Fibroblast of gingiva (primary cell): ENCODE measurements at regions not wholly inside any gene's neighbourhood (a gene's known extent, or its start where the extent isn't known, plus 50 kb on each side); places are given as distances from the start of the nearest gene placed in this dataset.

ENCODE experiments used
- DNase-seq: peaks from one replicate; pipeline ENCODE4 v3.0.0-alpha.2; 2011; ENCODE audit warnings: low read depth

- peak; percentile 76 for DNase-seq
These were observed 154.7 kb upstream of the HS6ST1 start for GRCh38 chr2:128473175-128474035.

DNA sequence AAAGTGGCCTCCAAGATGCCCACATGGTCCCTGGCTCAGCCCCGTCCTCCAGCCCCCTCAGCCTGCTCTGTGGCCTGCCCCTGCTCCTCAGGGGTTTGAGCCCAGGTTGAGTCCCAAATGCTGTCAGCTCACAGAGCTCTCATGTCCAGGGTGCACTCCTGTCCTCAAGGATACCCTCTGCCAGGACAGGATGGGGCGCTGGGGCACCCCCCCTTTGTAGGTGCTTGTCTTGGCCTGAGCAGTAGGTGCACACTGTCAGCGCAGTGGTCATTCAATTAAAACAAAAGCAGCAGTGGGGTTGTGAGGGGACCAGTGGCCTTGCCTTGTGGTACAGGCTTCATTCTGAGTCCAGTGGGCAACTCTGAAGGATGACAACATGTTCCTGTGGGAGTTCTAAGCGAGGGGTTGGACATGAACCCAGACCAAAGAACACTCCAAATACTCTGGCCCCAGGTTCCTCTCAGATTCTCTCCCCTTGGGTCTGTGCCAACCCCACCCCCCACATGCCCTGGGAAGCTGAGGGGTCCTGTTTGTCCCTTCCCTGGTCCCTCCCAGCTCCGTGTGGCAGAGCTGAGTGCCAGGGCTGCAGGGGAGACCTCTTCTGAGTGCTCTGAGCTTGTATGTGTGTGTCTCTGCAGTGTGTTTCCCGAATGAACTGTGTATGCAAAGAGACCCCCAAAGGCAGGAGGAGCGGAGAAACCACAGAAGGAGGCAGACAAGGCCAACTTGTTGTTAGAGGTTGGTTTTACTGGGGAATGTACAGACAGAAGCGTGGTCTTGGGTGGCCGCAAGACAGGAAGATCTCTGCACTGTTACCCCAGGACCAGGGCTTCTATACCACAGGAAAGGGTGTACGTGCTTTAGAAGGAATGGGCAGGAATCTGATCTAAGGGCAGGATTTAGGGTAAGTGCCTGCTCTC is 155.6 kb upstream of the HS6ST1 start:
- no peak for DNase-seq

GRCh38 chr2:128474962-128475361 is 156.3 kb upstream of the HS6ST1 start:
- DNase-seq: no peak

DNA sequence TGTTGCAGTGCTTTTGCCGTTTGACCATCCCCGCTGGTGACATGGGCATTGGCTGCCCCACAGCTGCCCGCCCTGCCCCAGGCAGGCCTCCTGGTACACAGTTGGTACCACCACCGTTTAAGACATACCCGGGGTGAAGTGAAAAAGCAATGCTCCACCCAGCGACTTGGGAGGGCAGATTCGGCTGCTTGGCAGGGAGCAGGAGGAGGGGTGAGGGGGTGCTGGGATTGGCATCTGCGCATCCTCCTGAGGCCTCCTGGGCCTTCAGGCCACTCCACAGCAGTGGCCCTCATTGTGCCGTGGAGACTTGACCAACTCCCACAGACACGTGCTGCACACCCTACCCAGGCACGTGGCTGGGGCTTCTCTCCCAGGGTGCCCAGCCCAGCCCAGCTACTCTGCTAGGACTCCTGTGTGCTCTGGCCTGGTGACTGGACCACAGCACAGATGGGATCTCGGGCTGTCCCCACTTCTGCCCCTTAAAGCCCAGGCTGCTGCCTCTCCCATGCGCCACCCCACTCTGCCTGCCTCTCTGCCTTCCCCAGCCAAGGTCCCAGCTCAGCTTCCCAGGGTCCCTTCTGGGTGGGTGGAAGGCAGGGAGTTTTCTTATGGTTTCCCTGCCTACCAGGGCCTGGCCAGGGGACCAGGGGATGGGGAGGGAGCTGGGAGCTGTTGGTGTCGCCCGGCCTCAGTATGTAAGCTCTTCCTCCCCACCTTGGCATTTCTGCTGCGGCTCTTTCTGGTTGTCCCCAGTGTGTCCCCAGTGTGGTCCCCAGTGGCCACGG is 157.0 kb upstream of the HS6ST1 start:
- DNase-seq: no peak

GRCh38 chr2:128477026-128477820 is 158.6 kb upstream of the HS6ST1 start:
- DNase-seq: no peak

GRCh38 chr2:128477891-128478290 is 159.2 kb upstream of the HS6ST1 start:
- no peak for DNase-seq

DNA sequence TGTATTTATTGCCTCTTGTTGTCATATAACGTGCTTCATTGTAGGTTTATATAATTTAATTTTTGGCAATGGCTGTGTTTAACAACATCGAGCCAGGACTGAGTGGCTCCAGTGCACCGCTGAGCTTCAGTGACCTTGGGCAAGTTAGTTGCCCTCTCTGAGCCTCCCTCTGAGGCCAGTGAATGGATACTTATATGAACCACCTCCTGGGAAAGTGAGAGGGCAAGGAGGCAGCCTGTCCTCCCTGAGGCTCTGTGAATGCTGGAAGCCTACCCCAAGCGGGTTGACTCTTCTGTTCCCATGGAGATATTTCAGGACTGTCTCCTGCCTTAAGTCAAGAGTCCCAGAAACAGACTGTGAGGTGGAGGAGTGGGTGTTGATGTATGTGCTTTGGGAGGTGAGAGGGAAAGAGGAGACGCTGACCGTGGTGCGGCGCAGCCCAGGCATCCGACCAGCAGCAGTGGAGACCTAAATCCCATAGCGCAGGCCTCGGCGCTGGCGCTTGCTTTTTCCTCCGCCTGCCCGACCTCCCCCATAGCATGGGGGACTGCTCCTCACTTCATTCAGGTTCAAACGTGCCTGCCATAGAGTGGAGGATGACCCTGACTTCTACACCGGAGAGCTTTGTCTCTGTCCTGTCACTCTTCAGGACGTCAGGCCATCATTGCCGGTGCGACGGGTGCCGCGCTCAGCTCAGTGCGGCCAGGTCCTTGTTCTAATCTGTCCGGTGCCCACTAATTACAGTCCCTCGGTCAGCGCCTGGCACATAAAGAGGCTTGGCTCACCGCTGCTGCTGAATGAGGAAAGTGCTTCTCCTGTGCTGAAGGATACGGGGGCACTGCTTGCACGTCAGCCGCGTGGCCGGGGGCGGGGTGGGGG is 167.3 kb upstream of the HS6ST1 start:
- DNase-seq: no peak

GRCh38 chr2:128486640-128487375 is 168.1 kb upstream of the HS6ST1 start:
- no peak for DNase-seq

GRCh38 chr2:128487650-128488387 is 169.2 kb upstream of the HS6ST1 start:
- no peak for DNase-seq

GRCh38 chr2:128488434-128488833 is 169.8 kb upstream of the HS6ST1 start:
- no peak for DNase-seq

DNA sequence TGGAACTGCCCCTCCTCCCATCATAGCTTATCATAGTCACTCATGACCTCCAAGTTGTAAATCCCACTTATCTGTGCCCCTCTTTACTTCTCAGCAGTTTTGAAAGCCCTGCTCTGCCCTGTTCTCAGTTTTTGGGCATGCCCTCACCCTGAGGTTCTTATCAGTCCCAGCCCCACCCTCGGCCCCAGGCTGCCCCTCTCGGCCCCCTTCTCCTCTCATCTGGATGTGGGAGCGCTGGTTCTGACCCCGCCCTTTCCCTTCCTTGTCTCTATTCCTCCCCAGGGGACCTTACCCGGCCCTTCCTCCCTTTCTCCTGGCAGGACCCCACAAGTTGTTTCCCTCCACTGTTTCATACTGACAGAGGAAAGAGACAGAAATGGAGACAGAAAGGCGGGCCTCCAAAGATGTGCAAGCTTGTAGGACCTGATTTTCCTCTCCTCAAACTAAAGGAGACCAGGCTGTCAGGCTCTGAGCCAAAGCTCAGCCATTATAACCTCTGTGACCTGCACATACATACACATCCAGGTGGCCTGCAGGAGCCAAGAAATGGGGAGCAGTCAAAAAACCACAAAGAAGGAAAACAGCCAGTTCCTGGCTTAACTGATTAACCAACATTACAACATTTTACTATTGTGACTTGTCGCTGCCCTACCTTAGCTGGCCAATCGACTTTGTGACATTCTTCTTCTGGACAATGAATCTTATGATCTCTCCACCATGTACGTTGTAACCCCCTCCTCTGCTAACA is 171.0 kb upstream of the HS6ST1 start:
- DNase-seq: no peak

DNA sequence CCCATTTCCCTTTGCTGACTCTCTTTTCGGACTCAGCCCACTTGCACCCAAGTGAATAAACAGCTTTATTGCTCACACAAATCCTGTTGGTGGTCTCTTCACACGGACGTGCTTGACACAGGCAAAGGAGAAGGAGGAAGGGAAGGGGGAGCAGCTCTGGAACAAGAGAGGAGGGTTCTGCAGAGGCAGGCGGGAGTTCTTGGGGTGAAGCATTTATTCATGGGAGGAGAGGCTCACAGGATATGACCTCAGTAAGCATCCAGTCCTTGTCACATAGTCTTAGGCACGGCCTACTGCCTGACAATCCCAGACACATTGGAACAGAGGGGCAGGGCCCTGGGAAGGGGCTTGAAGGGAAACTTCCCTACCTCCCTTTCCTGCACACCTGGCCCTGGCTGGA is 171.7 kb upstream of the HS6ST1 start:
- DNase-seq: no peak

DNA sequence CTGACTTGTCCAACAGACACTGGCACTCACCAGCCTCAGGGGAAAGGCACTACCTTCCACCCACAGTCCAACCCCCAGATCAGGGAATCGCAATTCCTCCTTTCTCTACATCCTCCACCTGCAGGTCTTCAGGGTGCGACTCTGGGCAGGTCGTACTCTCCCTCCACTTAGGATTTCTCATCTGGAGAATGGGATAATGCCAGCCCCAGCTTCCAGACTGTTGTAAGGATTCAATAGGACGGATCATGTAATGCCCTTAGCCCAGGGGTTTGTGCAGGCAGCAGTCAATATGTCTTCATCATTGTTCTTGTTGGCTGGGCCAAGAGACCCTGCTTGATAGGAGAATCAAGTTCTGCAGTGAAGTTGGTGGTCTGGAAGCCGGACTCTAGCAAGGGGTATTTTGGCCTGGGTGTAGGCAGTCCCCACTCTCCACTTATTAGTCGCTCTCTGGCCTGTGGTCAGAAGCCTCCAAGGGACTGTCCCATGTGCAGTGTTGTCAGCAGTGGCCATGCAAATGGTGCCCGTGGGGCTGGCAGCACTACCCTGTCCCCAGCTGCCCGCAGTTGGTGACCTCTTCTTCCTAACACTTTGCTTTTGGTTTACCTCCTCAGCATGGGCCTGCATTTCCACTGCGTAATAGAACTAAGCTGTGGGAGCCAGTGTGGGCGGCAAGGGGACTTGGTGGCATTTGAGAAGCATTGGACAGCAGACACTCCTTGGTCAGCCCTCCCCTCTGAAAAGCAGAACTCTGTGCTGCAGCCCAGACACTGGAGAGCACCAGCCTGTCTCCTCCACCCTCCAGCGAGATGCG is 172.4 kb upstream of the HS6ST1 start:
- DNase-seq: no peak

- DNase-seq: no peak
These were observed 173.1 kb upstream of the HS6ST1 start for GRCh38 chr2:128491692-128492244.

DNA sequence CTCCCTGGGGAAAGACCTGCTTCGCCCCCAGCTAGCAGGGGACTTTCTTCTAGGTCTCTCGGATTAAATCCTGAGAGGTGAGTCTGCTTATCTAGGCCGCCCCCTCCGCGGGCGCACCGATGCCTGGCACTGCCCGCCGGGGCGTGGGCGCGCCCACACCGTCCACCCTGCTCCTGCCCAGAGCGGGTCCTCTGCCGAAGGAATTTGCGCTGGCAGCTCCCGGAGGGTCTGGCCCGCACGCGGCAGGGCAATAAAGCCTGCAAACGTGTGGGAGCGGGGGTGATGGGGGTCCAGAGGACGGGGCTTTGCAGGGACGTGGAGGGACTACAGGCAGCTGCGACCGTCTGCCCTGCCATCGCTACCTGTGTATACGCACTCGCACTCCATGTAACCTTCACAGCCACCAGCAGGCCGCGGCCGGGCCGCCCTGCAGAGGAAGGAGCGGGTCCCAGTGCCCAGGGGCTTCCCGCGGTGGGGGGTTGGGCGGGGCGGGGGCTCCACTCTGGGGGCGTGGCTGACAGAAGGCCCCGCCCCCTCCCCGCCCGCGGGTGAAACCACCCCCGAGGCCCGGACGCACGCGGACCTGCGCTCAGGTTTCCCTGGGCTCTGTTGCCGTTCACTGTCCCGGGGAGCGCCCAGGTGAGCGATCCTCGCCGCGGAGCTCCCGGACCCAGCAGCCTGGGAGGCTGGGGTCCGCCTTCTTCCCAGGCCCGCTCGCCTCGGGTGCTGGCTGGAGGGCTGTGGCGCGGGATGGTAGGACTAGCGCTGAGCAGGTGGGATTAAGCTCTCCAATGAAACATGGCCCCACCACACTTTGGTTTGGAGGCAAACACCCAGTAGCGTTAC is 174.5 kb upstream of the HS6ST1 start:
- no peak for DNase-seq

- DNase-seq: no peak
These were observed 175.2 kb upstream of the HS6ST1 start for GRCh38 chr2:128493880-128494279.
